Mesothelial cell of epicardium (in vitro differentiated cells): ENCODE measurements at regions not wholly inside any gene's neighbourhood (a gene's known extent, or its start where the extent isn't known, plus 50 kb on each side); places are given as distances from the start of the nearest gene placed in this dataset.
A peak's percentile ranks its signal among the peaks of the same experiment; 100 is the strongest.

Experiments
- DNase-seq, 2 experiments: peaks; one replicate each; pipeline ENCODE4 v3.0.0; 2021; ENCODE audit warnings: low spot score in 2 of 2; ENCODE audit not compliant: unreplicated experiment in 2 of 2
- H3K27ac Mint-ChIP-seq: 2 replicates; pipeline ENCODE4 v1.8.0; 2021; ENCODE audit warnings: mixed read lengths
- H3K27me3 Mint-ChIP-seq: 2 replicates; pipeline ENCODE4 v1.8.0; 2021; ENCODE audit warnings: low read depth, mixed read lengths
- H3K36me3 Mint-ChIP-seq: 2 replicates; pipeline ENCODE4 v1.8.0; 2021; ENCODE audit warnings: mixed read lengths
- H3K4me1 Mint-ChIP-seq: 2 replicates; pipeline ENCODE4 v1.8.0; 2021; ENCODE audit warnings: mixed read lengths
- H3K4me3 Mint-ChIP-seq: 2 replicates; pipeline ENCODE4 v1.8.0; 2021; ENCODE audit warnings: mild to moderate bottlenecking, moderate library complexity, mixed read lengths
- H3K9me3 Mint-ChIP-seq: 2 replicates; pipeline ENCODE4 v1.8.0; 2021; ENCODE audit warnings: mixed read lengths
- CTCF ChIP-seq: fragments of 200-600 bp; sonication (generic); IDR thresholded peaks from one replicate; pipeline ENCODE4 v1.5.0; 2021; ENCODE audit warnings: antibody characterized with exemption; ENCODE audit not compliant: unreplicated experiment

GRCh38 chr12:107894589-107894988, 120.1 kb downstream of the ASCL4 start:
- Mint-ChIP-seq H3K27ac (no peak overlapping the region), H3K27me3 (peaks cover 46% of the 10 kb centered on the region), H3K4me1 (no peaks in the 10 kb centered on the region), H3K4me3 (no peak overlapping the region), H3K36me3 (no peaks in the 10 kb centered on the region), H3K9me3 (no peaks in the 10 kb centered on the region)
- TF ChIP-seq CTCF, result no peak
- no peak for DNase-seq

- no peaks in the 10 kb centered on the region for H3K9me3 Mint-ChIP-seq
- TF ChIP-seq CTCF, result no peak
- H3K4me3 Mint-ChIP-seq, result no peak overlapping the region
- H3K4me1 Mint-ChIP-seq, result no peaks in the 10 kb centered on the region
- H3K27ac Mint-ChIP-seq, result no peak overlapping the region
- peaks cover 56% of the 10 kb centered on the region for H3K27me3 Mint-ChIP-seq
- no peak for DNase-seq
- no peaks in the 10 kb centered on the region for H3K36me3 Mint-ChIP-seq
Measured at GRCh38 chr12:107895966-107896365, 121.5 kb downstream of the ASCL4 start.

GRCh38 chr12:107900588-107900987, 126.1 kb downstream of the ASCL4 start:
- Mint-ChIP-seq H3K4me3 (no peak overlapping the region), H3K4me1 (peaks cover 2% of the 10 kb centered on the region), H3K9me3 (no peaks in the 10 kb centered on the region), H3K27ac (no peak overlapping the region), H3K36me3 (no peaks in the 10 kb centered on the region), H3K27me3 (peaks cover 81% of the 10 kb centered on the region)
- DNase-seq, result no peak
- no peak for TF ChIP-seq CTCF

- Mint-ChIP-seq H3K4me3 (peak overlapping the region; percentile 45), H3K4me1 (peaks cover 2% of the 10 kb centered on the region), H3K27me3 (peaks cover 94% of the 10 kb centered on the region), H3K27ac (no peak overlapping the region), H3K36me3 (no peaks in the 10 kb centered on the region), H3K9me3 (no peaks in the 10 kb centered on the region)
- no peak for TF ChIP-seq CTCF
- peak; percentile 37 to 61 for DNase-seq
Measured at GRCh38 chr12:107903341-107904061, 129.0 kb downstream of the ASCL4 start.

GRCh38 chr12:107906707-107907106, 132.2 kb downstream of the ASCL4 start:
- Mint-ChIP-seq H3K4me3 (no peak overlapping the region), H3K27ac (no peak overlapping the region), H3K36me3 (no peaks in the 10 kb centered on the region), H3K9me3 (no peaks in the 10 kb centered on the region), H3K27me3 (peaks cover 94% of the 10 kb centered on the region), H3K4me1 (peaks cover 2% of the 10 kb centered on the region)
- no peak for TF ChIP-seq CTCF
- DNase-seq, result no peak
